ENCODE measurements at regions not wholly inside any gene's neighbourhood (a gene's known extent, or its start where the extent isn't known, plus 50 kb on each side); places are given as distances from the start of the nearest gene placed in this dataset.

DNA sequence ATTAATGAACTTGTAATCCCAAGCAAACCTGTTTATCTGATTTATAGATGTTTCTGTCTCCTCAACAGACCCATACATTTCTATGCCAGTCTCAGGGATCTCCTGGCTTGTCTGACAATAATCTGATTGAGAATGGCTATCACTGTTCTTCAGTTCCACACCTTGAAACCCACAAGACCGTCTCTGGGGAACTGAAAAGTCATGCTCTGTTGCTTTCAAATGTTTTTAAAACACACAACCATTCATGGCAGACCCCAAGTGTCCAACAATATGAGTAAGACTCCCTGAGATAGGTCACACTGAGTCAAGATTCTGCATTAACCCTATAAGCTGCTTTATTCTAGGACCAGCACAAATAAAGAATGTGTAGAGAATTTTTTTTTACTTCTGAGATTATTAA lies 611.2 kb upstream of the PLXNA2 start:
- H3K27me3 Mint-ChIP-seq (ENCODE audit: low read depth): peaks cover 24% of the 10 kb centered on the region

DNA sequence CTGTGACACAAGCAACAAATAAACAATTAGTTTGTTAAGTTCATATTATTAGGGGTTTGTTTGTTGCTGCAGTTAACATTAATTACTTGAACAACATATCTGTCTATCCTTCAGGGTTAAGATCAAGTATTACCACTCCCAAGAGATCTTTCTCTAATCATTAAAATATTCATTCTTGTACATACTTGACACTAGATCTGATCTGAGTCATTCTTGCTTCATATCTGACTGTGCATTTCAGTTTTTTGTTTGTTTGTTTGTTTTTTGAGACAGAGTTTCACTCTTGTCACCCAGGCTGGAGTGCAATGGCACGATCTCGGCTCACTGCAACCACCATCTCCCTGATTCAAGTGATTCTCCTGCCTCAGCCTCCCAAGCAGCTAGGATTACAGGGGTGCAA lies 613.3 kb upstream of the PLXNA2 start:
- no peak overlapping the region for H3K27ac Mint-ChIP-seq (ENCODE audit: unreplicated experiment)
- peaks cover 2% of the 10 kb centered on the region for H3K36me3 Mint-ChIP-seq (ENCODE audit: low read depth)
- H3K27me3 Mint-ChIP-seq (ENCODE audit: low read depth): peaks cover 31% of the 10 kb centered on the region
- TF ChIP-seq, protein P1, sequence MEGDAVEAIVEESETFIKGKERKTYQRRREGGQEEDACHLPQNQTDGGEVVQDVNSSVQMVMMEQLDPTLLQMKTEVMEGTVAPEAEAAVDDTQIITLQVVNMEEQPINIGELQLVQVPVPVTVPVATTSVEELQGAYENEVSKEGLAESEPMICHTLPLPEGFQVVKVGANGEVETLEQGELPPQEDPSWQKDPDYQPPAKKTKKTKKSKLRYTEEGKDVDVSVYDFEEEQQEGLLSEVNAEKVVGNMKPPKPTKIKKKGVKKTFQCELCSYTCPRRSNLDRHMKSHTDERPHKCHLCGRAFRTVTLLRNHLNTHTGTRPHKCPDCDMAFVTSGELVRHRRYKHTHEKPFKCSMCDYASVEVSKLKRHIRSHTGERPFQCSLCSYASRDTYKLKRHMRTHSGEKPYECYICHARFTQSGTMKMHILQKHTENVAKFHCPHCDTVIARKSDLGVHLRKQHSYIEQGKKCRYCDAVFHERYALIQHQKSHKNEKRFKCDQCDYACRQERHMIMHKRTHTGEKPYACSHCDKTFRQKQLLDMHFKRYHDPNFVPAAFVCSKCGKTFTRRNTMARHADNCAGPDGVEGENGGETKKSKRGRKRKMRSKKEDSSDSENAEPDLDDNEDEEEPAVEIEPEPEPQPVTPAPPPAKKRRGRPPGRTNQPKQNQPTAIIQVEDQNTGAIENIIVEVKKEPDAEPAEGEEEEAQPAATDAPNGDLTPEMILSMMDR (IDR thresholded peaks at IDR 0.05): no peak
- peaks cover 14% of the 10 kb centered on the region for H3K9me3 Mint-ChIP-seq (ENCODE audit: low read depth)
- no peak for DNase-seq (ENCODE audit: low spot score)
- no peak overlapping the region for H3K4me3 Mint-ChIP-seq (ENCODE audit: unreplicated experiment)
- no peaks in the 10 kb centered on the region for H3K4me1 Mint-ChIP-seq (ENCODE audit: low read depth)

More for the DNA sequence above, 611.2 kb upstream of the PLXNA2 start:
- no peak for DNase-seq (ENCODE audit: low spot score)
- H3K4me3 Mint-ChIP-seq (ENCODE audit: unreplicated experiment): no peak overlapping the region
- no peaks in the 10 kb centered on the region for H3K9me3 Mint-ChIP-seq (ENCODE audit: low read depth)
- H3K4me1 Mint-ChIP-seq (ENCODE audit: low read depth): peaks cover 5% of the 10 kb centered on the region
- H3K36me3 Mint-ChIP-seq (ENCODE audit: low read depth): no peaks in the 10 kb centered on the region
- TF ChIP-seq, protein P1 (IDR thresholded peaks at IDR 0.05): no peak
- no peak overlapping the region for H3K27ac Mint-ChIP-seq (ENCODE audit: unreplicated experiment)

DNA sequence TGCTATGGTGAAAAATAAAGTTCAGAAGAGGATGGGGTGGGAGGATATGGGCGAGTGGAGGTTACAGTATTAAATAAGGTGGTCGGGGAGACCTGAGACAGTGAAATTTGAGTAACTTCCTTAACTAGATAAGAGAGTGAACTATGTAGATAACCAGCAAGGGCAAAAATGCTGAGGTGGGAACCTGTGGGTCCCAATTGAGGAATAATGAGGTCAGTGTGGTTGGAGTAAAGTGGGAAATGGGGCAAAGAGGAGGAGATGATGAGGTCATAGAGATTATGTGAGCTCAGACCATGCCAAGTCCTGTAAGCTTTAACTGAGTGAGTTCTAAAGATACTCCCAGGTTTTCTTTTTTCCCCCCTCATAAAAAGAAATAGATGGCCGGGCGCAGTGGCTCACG lies 614.6 kb upstream of the PLXNA2 start:
- peaks cover 2% of the 10 kb centered on the region for H3K36me3 Mint-ChIP-seq (ENCODE audit: low read depth)
- TF ChIP-seq, protein P1 (IDR thresholded peaks at IDR 0.05): no peak
- peaks cover 26% of the 10 kb centered on the region for H3K27me3 Mint-ChIP-seq (ENCODE audit: low read depth)
- no peaks in the 10 kb centered on the region for H3K4me1 Mint-ChIP-seq (ENCODE audit: low read depth)
- no peak for DNase-seq (ENCODE audit: low spot score)
- H3K27ac Mint-ChIP-seq (ENCODE audit: unreplicated experiment): no peak overlapping the region
- H3K9me3 Mint-ChIP-seq (ENCODE audit: low read depth): peaks cover 14% of the 10 kb centered on the region
- no peak overlapping the region for H3K4me3 Mint-ChIP-seq (ENCODE audit: unreplicated experiment)

DNA sequence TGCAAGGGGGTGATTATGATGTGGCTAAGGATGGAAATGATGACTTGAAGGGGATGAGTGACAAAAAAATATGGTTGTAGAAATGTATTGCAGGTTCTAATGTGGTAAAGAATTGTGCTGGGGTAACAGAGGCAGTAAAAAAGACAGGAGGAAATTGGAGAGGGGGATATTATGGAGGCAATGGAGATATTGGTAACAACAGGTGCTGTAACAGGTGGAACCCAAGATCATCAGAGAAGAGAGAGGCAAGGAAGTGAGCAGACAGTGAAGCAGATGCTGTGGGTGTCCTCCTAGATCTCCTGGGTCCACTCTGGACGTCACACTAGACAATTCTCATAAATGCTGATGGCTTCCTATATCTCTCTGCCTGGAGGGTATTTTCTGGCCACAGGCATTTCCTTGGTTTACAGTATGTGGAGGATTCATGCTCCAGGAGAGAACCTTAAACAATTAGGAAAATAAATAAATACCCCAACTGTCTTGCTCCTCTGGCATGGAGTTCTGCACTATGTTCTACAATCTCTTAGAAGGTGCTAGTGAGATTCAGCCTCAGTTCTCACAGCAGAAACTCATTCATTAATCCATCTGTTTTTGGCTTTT lies 620.3 kb upstream of the PLXNA2 start:
- TF ChIP-seq, protein P1 (IDR thresholded peaks at IDR 0.05): no peak
- peaks cover 8% of the 10 kb centered on the region for H3K4me1 Mint-ChIP-seq (ENCODE audit: low read depth)
- no peak for DNase-seq (ENCODE audit: low spot score)
- H3K9me3 Mint-ChIP-seq (ENCODE audit: low read depth): peaks cover 14% of the 10 kb centered on the region
- H3K27me3 Mint-ChIP-seq (ENCODE audit: low read depth): peaks cover 22% of the 10 kb centered on the region
- peaks cover 2% of the 10 kb centered on the region for H3K36me3 Mint-ChIP-seq (ENCODE audit: low read depth)
- no peak overlapping the region for H3K27ac Mint-ChIP-seq (ENCODE audit: unreplicated experiment)
- H3K4me3 Mint-ChIP-seq (ENCODE audit: unreplicated experiment): no peak overlapping the region

DNA sequence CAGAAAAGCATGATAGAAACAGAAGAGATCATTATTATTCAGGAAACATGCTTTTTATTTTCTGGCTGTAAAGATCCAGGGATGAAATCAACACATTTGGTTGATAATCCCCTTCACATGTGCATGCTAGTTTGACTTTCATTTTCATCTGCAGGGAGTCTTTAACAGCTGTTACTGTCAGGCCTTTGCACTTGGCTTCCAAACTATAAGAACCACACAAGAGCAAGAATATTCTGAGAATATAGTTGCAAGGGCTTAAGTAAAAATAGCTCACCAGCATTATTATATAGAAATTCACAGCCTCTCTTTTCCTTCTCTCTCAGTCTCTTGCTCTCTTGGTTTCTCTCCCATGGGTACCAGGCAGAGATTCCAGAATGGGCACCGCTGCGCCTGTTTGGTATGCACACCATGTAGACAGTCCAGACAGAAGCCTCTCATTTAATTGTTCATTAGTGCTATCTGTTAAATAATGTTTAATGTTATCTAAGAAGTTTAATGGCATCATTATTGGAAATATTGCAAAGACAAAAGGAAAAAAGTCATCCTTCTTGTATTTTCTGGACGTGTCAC lies 622.3 kb upstream of the PLXNA2 start:
- TF ChIP-seq, protein P1 (IDR thresholded peaks at IDR 0.05): no peak
- peaks cover 1% of the 10 kb centered on the region for H3K36me3 Mint-ChIP-seq (ENCODE audit: low read depth)
- H3K9me3 Mint-ChIP-seq (ENCODE audit: low read depth): peaks cover 13% of the 10 kb centered on the region
- H3K4me1 Mint-ChIP-seq (ENCODE audit: low read depth): peaks cover 8% of the 10 kb centered on the region
- H3K4me3 Mint-ChIP-seq (ENCODE audit: unreplicated experiment): no peak overlapping the region
- DNase-seq (ENCODE audit: low spot score): no peak
- no peak overlapping the region for H3K27ac Mint-ChIP-seq (ENCODE audit: unreplicated experiment)
- peaks cover 9% of the 10 kb centered on the region for H3K27me3 Mint-ChIP-seq (ENCODE audit: low read depth)
